DMS114 treated with DMSO at 0.1 percent for 48 hours (cell line): ENCODE measurements at regions not wholly inside any gene's neighbourhood (a gene's known extent, or its start where the extent isn't known, plus 50 kb on each side); places are given as distances from the start of the nearest gene placed in this dataset.
"Not testable (repeated sequence)": the region's sequence is repeated elsewhere in the genome, so short reads cannot be mapped to it uniquely, and the experiment has no call there.

Experiments used
- DNase-seq: peaks from one replicate; lab custom pipeline; 2025; ENCODE audit not compliant: unreplicated experiment; lab: John Stamatoyannopoulos, UW

DNA sequence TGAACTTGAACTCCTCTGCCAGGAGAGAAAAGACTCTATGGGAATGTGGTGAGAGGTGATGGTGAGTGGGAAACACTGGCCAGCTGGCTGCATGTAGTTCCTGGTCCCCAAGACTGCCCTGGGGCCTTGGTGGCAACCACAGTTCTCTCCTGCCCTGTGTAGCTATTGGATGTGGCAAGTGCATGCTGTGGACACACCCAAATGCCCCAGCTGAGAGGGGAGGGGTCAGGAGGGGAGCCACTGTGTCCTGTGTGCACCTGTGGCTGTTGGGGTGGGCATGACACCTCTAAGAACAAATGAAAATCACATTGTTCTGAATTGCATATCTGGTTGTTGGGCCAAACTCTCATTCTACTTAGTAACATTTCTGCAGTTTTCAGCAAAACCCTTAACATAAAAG lies 409.6 kb downstream of the NSUN3 start:
- no peak for DNase-seq

DNA sequence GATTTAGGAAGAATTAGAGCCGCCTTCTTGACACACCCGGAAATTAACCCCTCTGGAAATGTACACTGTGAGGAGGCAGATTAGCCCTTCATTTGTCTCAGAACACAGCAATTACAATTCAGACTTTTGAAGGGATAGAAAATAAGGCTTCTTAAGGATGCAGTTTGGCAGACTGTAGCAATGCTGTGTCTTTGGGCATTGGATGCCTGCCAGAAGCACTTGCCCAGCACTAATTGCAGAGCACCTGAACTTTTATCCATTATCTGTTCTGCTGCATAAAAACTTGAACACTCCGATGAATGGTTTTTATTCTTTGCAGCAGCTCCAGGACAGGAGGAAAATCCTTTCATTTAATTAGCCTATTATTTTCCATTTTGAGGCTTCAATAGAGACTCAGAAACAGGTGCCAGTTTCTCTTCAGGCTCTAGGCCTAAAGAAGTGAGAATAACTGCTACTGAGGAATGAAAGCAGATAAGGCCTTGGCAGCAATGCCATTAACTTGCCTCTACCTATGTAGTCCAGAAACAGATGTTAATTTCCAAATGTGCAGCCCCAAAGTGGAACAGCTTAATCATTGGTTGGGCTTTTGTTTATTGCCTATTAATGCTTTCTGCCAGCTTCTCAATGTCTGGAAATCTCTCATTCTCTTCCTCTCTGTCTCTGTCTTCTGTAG lies 418.5 kb downstream of the NSUN3 start:
- no peak for DNase-seq

DNA sequence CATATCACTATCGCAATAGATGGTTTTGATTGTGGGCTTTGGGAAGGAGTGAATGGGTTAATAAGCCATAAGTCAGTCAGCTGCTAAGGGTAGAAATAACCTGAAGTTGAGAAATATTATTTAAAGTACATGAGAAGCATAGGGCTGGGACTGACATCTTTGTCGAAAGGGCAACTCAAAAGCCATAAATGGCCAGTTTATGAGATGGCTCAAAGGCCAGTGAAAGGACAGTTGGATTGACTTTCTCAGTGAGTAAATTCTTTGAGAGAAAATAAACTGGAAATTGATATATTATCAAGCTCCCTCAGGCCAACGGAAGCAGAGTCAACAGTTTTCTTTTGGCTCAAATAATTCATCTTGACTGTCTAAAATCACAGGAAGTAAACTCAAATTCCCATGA lies 419.8 kb downstream of the NSUN3 start:
- no peak for DNase-seq

DNA sequence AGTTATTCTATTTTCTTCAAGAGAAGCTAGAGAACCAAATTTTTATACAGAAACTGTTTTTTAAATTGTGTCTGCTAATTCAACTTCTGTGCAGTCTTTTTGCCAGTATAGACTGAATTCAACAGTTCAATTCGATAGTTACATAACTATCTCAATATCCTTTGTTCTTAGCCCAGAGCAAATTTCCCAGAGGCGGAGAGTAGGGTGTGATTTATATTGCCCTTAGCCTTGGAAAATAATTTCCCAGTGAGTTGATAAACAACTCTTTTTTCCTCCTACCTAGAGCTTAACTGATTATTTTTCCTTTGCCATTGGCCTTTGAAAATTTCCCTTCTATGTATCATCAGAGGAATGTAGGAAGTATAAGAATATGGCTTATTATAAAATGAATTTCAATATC lies 420.5 kb downstream of the NSUN3 start:
- no peak for DNase-seq

DNA sequence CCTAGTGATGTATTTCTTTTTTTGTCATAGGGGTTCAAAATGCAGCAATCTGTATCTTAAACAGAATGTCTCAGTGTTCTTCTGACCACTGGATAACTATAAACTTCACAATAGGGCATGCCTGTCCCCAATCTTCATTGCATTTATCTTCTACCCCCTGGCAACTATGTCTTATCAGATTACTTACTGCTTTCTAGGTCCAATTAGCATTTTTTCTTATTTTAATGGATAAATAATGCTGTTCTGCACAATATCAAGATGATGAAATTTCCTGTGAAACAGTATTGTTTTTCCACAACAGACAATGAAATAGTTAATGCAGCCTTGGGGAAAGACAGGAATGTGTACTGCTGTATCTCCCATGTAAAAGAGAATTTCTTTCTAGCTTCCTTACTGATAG lies 432.1 kb downstream of the NSUN3 start:
- DNase-seq: no peak

DNA sequence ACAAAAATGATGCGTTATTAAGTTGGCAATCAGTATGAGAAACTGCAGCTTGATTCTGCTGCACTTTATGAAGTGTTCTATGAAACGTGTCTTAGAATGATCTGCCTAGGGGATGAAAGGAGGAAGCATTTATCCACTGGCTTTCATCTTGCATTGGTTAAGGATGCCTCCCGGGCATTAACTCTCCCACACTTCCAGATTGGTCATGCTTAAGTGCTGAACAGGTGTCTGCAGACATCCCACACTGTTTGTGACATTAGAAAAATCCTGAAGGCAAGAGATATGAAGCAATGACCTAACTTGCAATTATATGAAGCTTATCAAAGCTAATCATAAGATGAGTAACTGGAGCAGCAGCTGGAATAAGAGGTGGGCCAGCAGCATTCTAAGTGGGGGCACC lies 437.3 kb downstream of the NSUN3 start:
- no peak for DNase-seq

DNA sequence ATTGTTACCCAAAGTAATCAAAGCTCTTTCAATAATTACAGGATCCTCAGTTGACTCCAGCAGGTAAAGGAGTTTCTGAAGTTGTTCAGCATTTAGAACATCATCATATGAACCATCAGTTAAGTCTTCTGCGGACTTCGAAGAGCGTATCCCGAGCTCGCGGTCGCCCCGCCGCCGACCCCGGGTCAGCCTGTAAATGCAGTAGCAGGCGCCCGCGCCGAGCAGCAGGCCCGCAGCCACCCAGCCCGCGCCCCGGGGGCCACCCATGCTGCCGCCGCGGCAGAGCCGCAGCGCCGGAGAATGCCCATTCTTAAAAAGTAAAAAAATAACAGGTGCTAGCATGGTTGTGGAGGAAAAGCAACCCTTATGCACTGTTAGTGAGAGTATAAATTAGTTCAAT lies 444.5 kb downstream of the NSUN3 start:
- DNase-seq: not testable (repeated sequence)

DNA sequence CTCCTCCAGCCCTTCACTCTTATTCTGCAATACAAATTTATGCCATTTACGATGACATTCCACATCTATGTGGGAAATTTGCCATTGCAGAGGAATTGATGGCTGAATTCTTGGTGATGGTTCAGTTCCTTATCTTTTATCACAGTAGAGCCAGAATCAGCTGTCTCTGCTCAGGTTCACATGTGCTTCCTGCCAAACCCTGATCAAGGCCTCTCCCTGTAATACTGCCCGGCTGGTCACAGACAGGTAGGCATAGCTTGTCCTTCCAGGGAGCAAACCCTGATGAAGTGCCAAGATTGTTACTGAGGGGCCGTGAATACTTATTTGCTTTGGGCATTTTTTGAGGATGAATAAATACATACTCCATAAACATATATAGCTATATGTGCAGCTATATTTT lies 450.0 kb downstream of the NSUN3 start:
- no peak for DNase-seq

DNA sequence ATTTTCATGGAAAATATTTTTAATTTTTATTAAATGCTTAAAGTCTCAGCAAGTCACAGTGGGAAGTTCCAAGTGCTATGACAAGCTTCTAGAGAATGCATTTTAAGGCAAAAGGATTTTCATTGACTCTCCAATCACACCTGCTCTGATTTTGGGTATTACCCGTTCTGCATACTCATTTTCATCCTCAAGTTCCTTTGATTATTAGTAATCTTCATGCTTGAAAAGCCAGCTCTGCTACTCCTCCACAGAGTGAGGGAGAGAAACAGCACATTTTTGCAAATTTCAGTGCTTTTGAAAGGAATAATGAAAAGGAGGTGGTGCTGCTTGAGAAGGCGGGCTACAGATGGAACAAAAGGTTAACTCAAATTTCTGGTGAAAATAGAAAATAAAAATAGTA lies 450.7 kb downstream of the NSUN3 start:
- DNase-seq: no peak

DNA sequence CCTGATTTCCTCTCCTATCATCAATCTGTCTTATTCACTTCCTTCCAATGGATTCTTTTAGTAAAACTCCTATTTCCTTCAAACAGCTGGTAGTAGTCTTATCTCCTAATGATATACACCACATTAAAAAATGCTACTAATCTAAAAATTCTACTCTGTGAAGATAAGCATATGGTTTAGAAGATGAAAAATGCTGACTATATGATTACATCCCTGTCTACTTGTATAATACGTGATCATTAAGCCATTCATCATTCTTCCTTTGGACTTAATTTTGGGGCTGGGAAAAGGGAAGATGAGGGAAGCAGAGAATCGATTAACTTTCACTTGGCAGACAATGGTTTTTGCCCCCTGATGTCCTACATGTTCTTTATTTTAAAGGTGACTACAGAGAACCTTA lies 453.1 kb downstream of the NSUN3 start:
- no peak for DNase-seq

DNA sequence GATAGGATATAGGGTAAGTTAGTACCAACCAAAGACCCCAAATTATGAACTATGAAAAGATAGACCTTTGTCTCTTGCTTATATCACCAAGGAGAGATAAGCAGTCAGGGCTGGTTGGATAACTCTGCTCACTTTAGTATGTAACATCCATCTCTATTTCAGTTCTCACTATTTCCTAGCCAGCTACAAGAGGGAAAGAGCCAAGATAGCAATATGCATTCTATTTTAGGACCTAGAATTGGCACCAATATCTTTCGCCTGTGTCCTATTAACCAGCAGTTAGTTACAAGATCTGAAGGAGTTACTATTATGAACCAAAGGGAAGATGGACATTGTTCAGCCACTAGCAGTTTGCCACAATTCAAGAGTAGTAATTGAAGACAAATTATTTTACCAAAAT lies 457.5 kb downstream of the NSUN3 start:
- no peak for DNase-seq

DNA sequence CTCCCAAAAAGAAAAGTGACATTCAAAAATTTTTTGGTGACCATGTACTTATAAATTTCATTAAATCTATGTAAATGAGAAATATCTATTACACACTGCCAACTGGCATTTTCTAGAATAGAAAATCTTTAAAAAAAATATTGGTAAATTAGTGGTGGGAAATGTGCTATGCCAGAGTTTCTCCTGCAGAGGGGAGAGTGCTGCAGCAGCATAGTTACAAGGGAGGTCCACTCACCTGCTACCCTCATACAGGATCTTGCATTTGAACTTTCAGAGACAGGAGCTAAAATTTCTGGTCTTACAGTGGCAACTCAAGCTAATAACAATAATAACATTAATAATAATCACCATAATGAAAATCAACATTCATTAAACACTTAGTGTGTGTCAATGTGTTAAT lies 459.6 kb downstream of the NSUN3 start:
- DNase-seq: no peak

DNA sequence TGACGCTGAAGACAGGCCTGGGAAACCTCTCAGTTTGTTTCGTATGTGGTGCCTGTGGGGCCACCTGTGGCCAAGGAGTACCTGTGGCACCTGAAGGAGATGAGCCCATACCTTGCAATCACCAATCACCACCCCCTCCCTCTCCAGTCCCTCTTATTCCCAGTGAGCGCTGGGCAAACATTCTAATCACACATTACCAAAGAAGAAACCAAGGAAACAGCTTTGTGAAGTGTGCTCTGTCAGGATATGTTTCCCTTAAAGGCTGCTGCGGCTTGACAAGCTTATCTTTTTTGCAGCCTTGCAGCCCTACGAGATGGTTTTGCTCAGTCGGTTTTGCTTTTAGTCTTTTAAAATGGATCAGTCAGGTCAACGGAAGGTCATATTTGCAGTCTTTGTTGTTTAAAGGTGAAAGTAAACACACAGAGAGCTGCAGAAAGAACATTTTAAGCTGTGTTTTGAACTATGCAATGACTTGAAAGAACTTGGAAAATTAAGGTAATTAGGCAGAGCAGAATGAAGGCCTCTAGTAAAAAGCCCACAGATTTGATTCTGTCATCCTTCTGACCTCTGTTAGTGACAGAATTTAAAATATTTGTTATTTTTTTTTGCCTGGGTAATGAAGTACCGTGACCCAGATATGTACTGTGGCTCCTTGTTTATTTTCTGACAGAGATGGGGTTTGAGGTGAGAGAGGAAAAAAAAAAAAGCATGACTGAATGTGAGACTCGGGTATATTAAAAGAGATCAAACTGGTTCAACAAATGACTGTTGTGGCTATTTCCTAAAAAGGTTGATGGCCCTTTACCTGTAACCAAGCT lies 461.4 kb downstream of the NSUN3 start:
- DNase-seq: no peak

DNA sequence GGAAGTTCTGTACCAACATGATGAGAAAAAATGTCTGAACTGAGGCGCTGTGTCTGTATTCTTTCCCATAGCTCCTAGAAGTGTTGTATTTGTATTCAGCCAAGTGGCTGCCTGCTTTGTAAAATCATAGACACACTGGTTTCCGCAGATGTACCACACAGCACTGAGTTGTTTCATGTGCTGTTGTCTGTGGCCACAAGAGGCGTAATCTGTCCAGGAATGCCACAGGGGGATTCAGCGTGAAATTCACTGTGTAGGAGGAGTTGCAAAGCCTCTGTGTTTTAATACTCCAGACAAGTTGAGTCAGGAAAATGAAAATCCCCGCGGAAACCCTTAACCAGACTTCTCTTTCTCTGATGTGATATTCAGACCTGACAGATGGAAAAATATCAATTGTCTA lies 462.2 kb downstream of the NSUN3 start:
- DNase-seq: no peak

DNA sequence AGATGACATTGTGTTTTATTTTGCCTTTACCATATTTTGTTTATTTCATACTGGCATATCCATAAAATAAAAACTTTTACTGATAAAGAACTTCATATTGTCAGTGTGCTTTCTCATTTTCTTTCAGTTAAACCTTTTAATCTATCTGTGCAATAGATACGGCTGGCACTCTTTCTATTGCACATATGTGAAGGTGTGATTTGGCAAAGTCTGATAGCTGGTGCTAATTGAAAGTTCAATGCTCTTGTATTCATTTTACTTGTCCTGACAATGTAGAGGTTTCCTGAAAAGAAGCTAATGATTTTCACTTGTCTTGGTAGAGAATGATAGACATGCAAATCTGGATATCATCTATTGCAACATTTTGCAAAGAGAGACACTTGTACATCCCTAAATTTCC lies 467.0 kb downstream of the NSUN3 start:
- no peak for DNase-seq

DNA sequence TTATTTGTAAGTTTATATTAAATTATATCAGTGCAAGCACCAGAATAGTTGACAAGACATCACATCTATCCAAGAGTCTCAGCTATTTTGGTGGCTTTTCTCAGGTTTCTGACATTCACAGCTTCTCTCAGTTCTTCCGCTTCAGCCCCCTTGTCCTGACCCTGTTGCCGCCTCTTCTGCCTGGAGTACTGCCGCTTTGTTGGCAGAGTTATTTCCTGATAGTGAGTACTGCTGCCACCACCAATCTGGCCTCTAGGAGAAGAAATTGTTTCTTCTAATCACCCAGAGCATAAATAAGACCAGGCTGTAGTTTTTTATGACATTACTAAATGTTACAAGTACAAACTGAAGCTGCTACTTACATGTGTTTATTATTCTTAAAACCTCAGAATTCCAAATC lies 470.1 kb downstream of the NSUN3 start:
- DNase-seq: no peak

DNA sequence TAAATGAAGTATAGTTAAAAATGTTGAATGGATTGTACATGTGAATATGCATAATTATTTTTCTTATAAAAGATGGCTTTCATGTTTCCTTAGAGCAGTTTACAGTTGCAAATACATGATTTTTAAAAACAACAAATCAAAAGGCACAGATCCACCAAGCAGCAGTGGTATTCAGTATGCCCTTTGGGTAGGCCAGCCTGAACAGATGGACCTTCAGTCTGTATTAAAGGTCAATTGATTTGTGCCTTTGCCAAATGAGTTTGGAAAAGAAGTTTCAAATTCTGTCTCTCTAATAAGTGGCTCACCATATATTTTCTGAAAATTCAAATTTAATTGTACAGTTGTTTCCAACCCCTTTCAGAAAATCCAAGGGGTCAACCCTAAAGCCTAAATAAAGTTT lies 477.1 kb downstream of the NSUN3 start:
- no peak for DNase-seq

DNA sequence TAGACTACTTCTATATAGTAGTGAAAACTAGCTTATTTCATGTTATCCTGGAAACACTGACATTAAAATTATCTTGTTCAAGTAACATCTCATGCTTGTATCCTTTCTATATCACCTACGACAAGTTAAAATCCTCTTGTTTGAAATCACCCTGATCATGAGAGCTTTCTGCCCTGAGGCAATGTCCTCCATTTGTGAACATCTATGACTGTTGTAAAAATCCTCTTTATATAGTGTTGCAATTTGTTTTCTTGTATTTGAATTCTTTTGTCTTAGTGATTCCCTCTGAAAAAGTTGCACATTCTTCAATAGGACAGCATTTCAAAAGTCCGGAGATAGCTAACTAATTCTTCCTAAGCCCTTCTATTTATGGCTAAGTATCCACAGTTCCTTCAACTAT lies 480.3 kb downstream of the NSUN3 start:
- no peak for DNase-seq

DNA sequence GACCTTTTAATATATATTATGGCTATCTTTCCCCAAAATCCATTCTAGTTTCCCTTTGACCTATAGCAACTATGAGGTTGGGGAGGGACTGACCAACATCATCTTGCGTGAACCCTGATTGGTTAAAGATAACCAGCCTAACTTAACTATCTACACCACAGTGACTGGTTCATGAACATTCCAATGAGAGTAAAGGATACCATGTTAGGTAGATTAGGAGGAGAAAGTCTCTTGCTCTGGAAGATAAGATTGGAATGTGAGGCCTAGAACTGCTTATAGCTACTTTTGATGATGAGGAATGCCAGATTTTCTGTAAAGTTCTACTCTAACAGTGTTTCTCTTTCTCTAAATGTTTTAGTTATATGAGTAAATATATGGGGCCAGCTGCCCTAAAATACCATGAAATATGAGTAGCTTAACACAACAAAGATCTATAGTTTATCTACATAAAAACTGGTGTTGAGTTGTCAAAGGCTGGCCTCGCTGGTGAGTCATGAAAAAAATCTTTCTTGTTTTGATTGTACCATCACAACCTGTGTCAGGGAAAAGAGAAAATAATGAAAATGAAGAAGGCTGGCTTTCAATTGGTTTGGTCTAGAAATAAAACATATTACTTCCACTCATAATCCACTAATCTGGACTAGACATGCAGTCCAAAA lies 481.4 kb downstream of the NSUN3 start:
- no peak for DNase-seq

DNA sequence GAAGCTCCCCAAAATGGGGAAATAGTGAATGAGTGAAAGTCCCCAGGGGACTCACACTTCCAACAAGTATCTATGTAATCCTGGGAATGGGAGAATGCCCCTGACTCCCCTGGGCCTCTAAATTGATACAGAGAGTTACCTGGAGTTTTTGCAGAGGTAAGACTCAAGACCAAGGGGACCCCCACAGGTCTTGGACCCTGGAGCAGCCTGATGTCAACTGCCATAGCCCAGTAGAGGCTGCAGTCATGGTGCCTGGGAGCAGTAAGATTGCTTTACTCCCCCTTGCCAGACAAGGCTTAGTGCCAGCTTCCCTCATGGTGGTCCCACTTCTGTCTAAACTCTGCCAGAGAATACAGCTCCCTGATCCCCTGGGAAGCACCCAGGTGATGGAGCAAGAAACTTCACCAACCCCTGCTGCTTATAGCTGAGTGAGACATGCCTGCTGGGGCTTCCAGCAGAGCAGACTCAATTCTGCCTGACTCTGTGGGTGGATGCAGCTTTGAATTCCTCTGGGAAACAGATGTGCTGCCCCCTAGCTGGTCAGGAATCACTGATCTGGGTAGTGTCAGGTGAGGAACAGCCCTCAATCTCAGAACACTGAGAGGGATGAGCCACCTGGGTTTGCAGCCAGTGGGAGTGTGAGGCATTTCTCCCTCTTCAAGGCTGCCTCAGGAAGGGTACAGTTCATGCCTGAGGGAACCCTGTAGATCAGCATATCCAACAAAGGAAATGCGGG lies 485.9 kb downstream of the NSUN3 start:
- no peak for DNase-seq

DNA sequence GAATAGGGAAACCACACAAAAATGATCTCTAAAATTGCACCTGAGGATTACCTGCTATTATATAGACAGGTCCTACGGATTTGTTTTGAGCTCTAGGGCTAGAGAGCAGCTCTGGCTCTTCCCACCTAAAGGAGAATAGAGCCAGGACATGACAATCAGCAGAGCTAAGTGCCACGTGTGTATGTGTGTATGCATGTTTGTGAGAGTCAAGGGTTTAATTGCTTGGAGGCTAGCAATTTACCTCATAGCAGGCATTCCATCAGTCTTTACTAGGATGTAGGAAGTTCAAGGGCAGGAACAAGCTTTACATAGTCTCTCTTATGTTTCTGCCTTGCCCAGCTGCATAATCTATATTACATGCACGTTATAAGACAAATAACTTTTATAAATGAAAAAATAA lies 498.2 kb downstream of the NSUN3 start:
- DNase-seq: no peak

DNA sequence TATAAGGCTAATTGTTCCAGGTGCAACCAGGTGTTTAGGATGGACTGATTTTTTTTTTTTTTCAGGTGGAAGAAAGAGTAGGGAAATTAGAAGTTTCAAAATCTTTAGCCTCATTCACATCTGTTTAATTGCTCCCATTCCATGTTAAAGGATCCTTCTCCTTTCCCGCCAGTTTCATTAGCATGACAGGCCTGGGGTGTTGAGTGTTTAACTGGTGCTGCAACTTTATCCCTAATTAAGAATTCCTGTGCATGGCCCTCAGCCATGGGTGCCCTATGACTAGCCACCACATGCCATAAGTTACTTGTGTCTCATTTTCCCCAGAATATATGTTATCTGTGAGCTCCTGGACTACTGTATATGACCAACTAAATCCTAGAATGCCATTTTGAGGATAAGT lies 501.4 kb downstream of the NSUN3 start:
- DNase-seq: no peak
